Breast epithelium (tissue), 3 donors: ENCODE measurements at regions not wholly inside any gene's neighbourhood (a gene's known extent, or its start where the extent isn't known, plus 50 kb on each side); places are given as distances from the start of the nearest gene placed in this dataset.

Source experiments
- POLR2A ChIP-seq: fragments of 450-650 bp; IDR thresholded peaks from one replicate; pipeline ENCODE4 v1.6.1; 2016; ENCODE audit warnings: antibody characterized with exemption, mild to moderate bottlenecking, moderate library complexity
- TF ChIP-seq, protein P1 (sequence below), 3 donors: fragments of 450-650 bp; IDR thresholded peaks; one replicate each; pipeline ENCODE4 v1.5.1; 2016 to 2017; ENCODE audit warnings: antibody characterized with exemption in 3 of 3, mild to moderate bottlenecking in 3 of 3, moderate library complexity in 3 of 3

GRCh38 chr14:29310757-29311156, 544.2 kb downstream of the FOXG1 start:
- TF ChIP-seq, protein P1, sequence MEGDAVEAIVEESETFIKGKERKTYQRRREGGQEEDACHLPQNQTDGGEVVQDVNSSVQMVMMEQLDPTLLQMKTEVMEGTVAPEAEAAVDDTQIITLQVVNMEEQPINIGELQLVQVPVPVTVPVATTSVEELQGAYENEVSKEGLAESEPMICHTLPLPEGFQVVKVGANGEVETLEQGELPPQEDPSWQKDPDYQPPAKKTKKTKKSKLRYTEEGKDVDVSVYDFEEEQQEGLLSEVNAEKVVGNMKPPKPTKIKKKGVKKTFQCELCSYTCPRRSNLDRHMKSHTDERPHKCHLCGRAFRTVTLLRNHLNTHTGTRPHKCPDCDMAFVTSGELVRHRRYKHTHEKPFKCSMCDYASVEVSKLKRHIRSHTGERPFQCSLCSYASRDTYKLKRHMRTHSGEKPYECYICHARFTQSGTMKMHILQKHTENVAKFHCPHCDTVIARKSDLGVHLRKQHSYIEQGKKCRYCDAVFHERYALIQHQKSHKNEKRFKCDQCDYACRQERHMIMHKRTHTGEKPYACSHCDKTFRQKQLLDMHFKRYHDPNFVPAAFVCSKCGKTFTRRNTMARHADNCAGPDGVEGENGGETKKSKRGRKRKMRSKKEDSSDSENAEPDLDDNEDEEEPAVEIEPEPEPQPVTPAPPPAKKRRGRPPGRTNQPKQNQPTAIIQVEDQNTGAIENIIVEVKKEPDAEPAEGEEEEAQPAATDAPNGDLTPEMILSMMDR (IDR thresholded peaks at IDR 0.05): no peak
- TF ChIP-seq POLR2A: no peak
